Mesothelial cell of epicardium (in vitro differentiated cells): ENCODE measurements at regions not wholly inside any gene's neighbourhood (a gene's known extent, or its start where the extent isn't known, plus 50 kb on each side); places are given as distances from the start of the nearest gene placed in this dataset.

Experiments used
- DNase-seq, 2 experiments: peaks; one replicate each; pipeline ENCODE4 v3.0.0; 2021; ENCODE audit warnings: low spot score in 2 of 2; ENCODE audit not compliant: unreplicated experiment in 2 of 2
- H3K27ac Mint-ChIP-seq: 2 replicates; pipeline ENCODE4 v1.8.0; 2021; ENCODE audit warnings: mixed read lengths
- H3K27me3 Mint-ChIP-seq: 2 replicates; pipeline ENCODE4 v1.8.0; 2021; ENCODE audit warnings: low read depth, mixed read lengths
- H3K36me3 Mint-ChIP-seq: 2 replicates; pipeline ENCODE4 v1.8.0; 2021; ENCODE audit warnings: mixed read lengths
- H3K4me1 Mint-ChIP-seq: 2 replicates; pipeline ENCODE4 v1.8.0; 2021; ENCODE audit warnings: mixed read lengths
- H3K4me3 Mint-ChIP-seq: 2 replicates; pipeline ENCODE4 v1.8.0; 2021; ENCODE audit warnings: mild to moderate bottlenecking, moderate library complexity, mixed read lengths
- H3K9me3 Mint-ChIP-seq: 2 replicates; pipeline ENCODE4 v1.8.0; 2021; ENCODE audit warnings: mixed read lengths
- CTCF ChIP-seq: fragments of 200-600 bp; sonication (generic); IDR thresholded peaks from one replicate; pipeline ENCODE4 v1.5.0; 2021; ENCODE audit warnings: antibody characterized with exemption; ENCODE audit not compliant: unreplicated experiment

- no peak overlapping the region for H3K4me3 Mint-ChIP-seq
- H3K27me3 Mint-ChIP-seq = peaks cover 11% of the 10 kb centered on the region
- H3K9me3 Mint-ChIP-seq = peaks cover 9% of the 10 kb centered on the region
- H3K36me3 Mint-ChIP-seq = no peaks in the 10 kb centered on the region
- no peaks in the 10 kb centered on the region for H3K4me1 Mint-ChIP-seq
- H3K27ac Mint-ChIP-seq = no peak overlapping the region
- DNase-seq = no peak
- TF ChIP-seq CTCF = no peak
Observed at GRCh38 chr10:6774406-6774805, 194.3 kb upstream of the PRKCQ start.

GRCh38 chr10:6771331-6771730 lies 191.3 kb upstream of the PRKCQ start:
- H3K36me3 Mint-ChIP-seq = no peaks in the 10 kb centered on the region
- no peak for DNase-seq
- peaks cover 9% of the 10 kb centered on the region for H3K9me3 Mint-ChIP-seq

GRCh38 chr10:6770846-6771245 lies 190.8 kb upstream of the PRKCQ start:
- H3K36me3 Mint-ChIP-seq = no peaks in the 10 kb centered on the region
- no peak for TF ChIP-seq CTCF
- H3K27me3 Mint-ChIP-seq = peaks cover 7% of the 10 kb centered on the region
- peaks cover 11% of the 10 kb centered on the region for H3K4me1 Mint-ChIP-seq
- DNase-seq = no peak
- H3K27ac Mint-ChIP-seq = no peak overlapping the region
- H3K4me3 Mint-ChIP-seq = no peak overlapping the region
- peaks cover 9% of the 10 kb centered on the region for H3K9me3 Mint-ChIP-seq

More at GRCh38 chr10:6771331-6771730, 191.3 kb upstream of the PRKCQ start:
- Mint-ChIP-seq H3K27ac (no peak overlapping the region), H3K4me3 (no peak overlapping the region), H3K4me1 (peaks cover 8% of the 10 kb centered on the region), H3K27me3 (peaks cover 7% of the 10 kb centered on the region)
- TF ChIP-seq CTCF = no peak

GRCh38 chr10:6769704-6770417 lies 189.8 kb upstream of the PRKCQ start:
- Mint-ChIP-seq H3K27me3 (peaks cover 4% of the 10 kb centered on the region), H3K4me3 (no peak overlapping the region), H3K9me3 (peaks cover 9% of the 10 kb centered on the region), H3K4me1 (peaks cover 11% of the 10 kb centered on the region), H3K36me3 (no peaks in the 10 kb centered on the region), H3K27ac (no peak overlapping the region)
- no peak for DNase-seq
- TF ChIP-seq CTCF = no peak

GRCh38 chr10:6766131-6766801 lies 186.2 kb upstream of the PRKCQ start:
- no peak for DNase-seq
- Mint-ChIP-seq H3K9me3 (peaks cover 15% of the 10 kb centered on the region), H3K36me3 (no peaks in the 10 kb centered on the region), H3K4me1 (peaks cover 19% of the 10 kb centered on the region), H3K27ac (no peak overlapping the region), H3K4me3 (no peak overlapping the region), H3K27me3 (peaks cover 14% of the 10 kb centered on the region)
- TF ChIP-seq CTCF = no peak
